Kidney epithelial cell (primary cell): ENCODE measurements at regions not wholly inside any gene's neighbourhood (a gene's known extent, or its start where the extent isn't known, plus 50 kb on each side); places are given as distances from the start of the nearest gene placed in this dataset.

ENCODE experiments used
- DNase-seq: peaks from one replicate; pipeline ENCODE4 v3.0.0-alpha.2; 2010; ENCODE audit warnings: low read depth
- H3K27me3 ChIP-seq: 2 replicates; pipeline ENCODE4 v1.6.0; 2011; ENCODE audit warnings: low read length; ENCODE audit not compliant: control insufficient read depth, insufficient read depth
- H3K36me3 ChIP-seq: 2 replicates; pipeline ENCODE4 v1.5.1; 2011; ENCODE audit warnings: low read length; ENCODE audit not compliant: control insufficient read depth, insufficient read depth
- H3K4me3 ChIP-seq: 2 replicates; pipeline ENCODE4 v1.5.1; 2011; ENCODE audit warnings: low read depth, mild to moderate bottlenecking, control low read depth, low read length
- TF ChIP-seq, protein P1 (sequence below): IDR thresholded peaks from 2 replicates; pipeline ENCODE4 v1.5.1; 2011; ENCODE audit warnings: mild to moderate bottlenecking, moderate library complexity, low read length, control low read depth, inconsistent platforms; ENCODE audit not compliant: insufficient read depth, poor library complexity, severe bottlenecking

DNA sequence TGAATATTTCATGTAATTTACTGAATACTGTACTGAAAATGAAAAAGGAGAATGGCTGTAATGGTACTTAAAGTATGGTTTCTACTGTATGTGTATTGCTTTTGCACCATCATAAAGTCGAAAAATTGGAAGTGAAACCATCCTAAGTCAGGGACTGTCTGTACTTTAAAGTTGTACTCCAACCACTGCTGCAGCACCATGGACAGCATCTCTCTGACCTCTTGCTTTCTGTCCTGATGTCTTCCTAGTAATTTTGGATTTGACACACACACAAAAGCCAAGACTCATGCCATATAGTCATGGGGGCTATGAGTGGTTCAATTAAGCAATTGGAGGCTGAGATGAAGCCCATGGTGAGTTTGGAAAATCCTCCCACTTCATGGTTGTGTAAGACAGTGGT is 256.3 kb upstream of the PKDCC start:
- H3K27me3 ChIP-seq: no peaks in the 10 kb centered on the region
- TF ChIP-seq, protein P1, sequence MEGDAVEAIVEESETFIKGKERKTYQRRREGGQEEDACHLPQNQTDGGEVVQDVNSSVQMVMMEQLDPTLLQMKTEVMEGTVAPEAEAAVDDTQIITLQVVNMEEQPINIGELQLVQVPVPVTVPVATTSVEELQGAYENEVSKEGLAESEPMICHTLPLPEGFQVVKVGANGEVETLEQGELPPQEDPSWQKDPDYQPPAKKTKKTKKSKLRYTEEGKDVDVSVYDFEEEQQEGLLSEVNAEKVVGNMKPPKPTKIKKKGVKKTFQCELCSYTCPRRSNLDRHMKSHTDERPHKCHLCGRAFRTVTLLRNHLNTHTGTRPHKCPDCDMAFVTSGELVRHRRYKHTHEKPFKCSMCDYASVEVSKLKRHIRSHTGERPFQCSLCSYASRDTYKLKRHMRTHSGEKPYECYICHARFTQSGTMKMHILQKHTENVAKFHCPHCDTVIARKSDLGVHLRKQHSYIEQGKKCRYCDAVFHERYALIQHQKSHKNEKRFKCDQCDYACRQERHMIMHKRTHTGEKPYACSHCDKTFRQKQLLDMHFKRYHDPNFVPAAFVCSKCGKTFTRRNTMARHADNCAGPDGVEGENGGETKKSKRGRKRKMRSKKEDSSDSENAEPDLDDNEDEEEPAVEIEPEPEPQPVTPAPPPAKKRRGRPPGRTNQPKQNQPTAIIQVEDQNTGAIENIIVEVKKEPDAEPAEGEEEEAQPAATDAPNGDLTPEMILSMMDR: no peak
- no peak for DNase-seq
- no peaks in the 10 kb centered on the region for H3K36me3 ChIP-seq
- no peak overlapping the region for H3K4me3 ChIP-seq

DNA sequence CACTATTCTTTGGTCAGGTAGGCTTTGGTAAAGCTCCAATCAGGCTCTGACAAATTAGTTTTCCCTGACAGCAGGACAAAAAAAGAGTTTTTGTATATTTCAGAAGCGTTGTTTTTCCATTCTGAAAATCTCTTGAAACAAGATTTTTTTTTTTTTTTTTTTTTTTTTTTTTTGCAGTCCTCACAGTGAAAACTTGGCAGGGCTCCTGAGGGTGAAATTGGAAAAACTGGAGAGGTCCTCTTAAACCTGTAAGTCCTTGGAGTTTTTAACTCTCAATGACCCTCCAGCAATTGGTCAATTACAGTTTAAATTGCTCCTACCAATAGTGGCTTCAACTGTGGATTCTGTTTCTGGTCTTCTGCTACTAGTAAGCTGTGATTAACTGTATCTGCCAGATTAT is 244.5 kb upstream of the PKDCC start:
- TF ChIP-seq, protein P1: no peak
- Histone ChIP-seq H3K4me3 (no peak overlapping the region), H3K36me3 (no peaks in the 10 kb centered on the region), H3K27me3 (no peaks in the 10 kb centered on the region)
- DNase-seq: no peak

DNA sequence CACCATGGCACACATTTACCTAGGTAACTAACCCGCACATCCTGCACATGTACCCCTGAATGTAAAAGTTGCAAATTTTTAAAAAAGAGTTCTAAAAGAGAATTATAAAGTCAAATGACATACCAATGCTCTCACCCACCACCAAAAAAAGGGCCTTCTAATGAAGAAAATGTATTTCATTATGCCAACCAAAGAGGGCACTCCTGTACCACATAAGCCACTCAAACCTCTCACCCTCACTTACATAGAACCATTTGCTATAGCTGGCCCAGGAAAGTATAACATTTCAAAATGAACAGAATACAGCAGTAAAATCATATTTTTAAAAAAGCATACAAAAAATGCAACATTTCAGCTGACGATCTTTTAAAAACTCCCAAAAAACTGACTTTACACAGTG is 241.5 kb upstream of the PKDCC start:
- no peak for DNase-seq
- no peaks in the 10 kb centered on the region for H3K27me3 ChIP-seq
- TF ChIP-seq, protein P1: peak; percentile 40
- H3K4me3 ChIP-seq: no peak overlapping the region
- no peaks in the 10 kb centered on the region for H3K36me3 ChIP-seq

DNA sequence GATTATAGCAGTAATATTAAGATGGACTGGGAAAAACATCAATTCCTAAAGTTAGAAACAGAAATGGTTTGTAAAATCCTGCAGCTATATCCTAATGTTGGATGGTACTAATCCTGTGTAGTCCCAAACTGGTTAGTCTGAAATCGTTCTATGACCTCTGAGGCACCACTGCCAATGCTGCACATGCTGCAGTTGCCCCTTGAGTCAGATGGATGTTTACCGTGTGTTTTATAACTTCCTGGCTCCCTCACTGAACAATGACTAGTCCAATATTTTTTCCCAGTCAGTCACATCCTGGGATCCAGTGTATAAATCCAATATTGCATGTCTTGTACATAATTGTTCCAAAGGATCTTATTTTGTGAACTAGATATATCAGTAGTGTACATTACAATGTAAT is 226.7 kb upstream of the PKDCC start:
- TF ChIP-seq, protein P1: no peak
- H3K27me3 ChIP-seq: no peaks in the 10 kb centered on the region
- DNase-seq: no peak
- H3K4me3 ChIP-seq: no peak overlapping the region
- no peaks in the 10 kb centered on the region for H3K36me3 ChIP-seq

DNA sequence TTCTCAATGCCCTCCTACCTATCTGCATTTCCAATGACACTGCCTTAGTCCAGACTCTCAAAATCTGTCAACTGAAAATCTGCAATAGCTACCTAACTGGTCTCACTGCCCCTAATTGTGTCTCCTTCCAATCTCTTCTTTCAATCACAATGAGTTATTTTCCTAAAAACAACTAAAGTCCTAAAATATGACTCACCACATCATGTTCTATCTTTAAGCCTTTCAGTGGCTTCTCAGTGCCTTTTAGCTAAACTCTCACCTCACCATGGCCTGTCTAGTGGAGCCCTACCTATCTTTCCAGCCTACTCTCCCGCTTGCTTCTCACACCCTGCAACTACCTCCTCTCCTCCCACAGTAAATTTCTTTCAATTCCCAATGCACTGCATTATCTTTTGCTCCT is 220.9 kb upstream of the PKDCC start:
- TF ChIP-seq, protein P1: no peak
- DNase-seq: no peak
- Histone ChIP-seq H3K4me3 (no peak overlapping the region), H3K27me3 (no peaks in the 10 kb centered on the region), H3K36me3 (no peaks in the 10 kb centered on the region)

DNA sequence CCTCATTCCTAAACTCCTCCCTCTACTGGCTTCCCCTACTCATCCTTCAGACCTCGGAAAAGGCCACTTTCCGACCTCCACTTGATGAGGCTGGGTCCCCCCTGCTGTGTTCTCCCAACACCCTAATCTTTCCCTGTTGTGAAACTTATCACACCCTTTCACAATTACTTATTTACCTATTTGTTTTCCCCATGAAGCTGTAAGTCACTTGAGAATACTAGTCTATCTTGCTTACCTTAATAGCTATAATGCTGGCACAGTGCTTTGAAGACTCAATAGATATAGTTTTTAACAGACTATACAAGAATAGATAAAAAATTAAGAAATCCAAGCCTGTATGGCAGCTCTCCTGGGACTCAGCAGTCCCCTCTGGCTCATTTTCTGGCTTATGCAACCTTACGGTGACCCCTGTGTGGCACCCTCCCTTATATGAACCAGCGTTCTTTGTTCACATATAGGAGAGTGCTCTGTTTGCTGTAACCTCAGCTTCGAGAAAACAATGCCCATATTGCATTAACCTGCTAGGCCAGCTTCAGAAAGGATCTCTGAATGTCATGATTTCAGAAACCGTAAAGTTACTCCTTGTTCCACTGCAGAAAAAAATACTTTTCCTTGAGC is 220.4 kb upstream of the PKDCC start:
- Histone ChIP-seq H3K36me3 (no peaks in the 10 kb centered on the region), H3K27me3 (no peaks in the 10 kb centered on the region), H3K4me3 (no peak overlapping the region)
- TF ChIP-seq, protein P1: no peak
- DNase-seq: no peak
